K562 (cell line): ENCODE measurements at regions not wholly inside any gene's neighbourhood (a gene's known extent, or its start where the extent isn't known, plus 50 kb on each side); places are given as distances from the start of the nearest gene placed in this dataset.

Experiments used
- CTCF ChIP-seq, 3 experiments: IDR thresholded peaks in 2 of 3; conservative IDR thresholded peaks in 1 of 3; 2 replicates each; pipeline ENCODE4 v1.5.1; 2011 to 2012; ENCODE audit warnings: low read length in 3 of 3, mild to moderate bottlenecking in 3 of 3, control low read depth in 2 of 3, improper control_type of control experiment in 1 of 3, inconsistent platforms in 1 of 3, low read depth in 1 of 3, mixed read lengths in 1 of 3, moderate library complexity in 1 of 3; ENCODE audit not compliant: insufficient read depth in 2 of 3
- RFX5 ChIP-seq: IDR thresholded peaks from 2 replicates; pipeline ENCODE4 v1.6.1; 2011; ENCODE audit warnings: low read depth, mild to moderate bottlenecking, improper control_type of control experiment, low read length
- SAFB2 ChIP-seq: fragments of 200-400 bp; formaldehyde crosslinking; IDR thresholded peaks from 2 replicates; pipeline ENCODE4 v1.6.1; 2018; ENCODE audit warnings: borderline replicate concordance, low read length, low read depth, moderate library complexity; ENCODE audit not compliant: severe bottlenecking
- SMARCB1 ChIP-seq: IDR thresholded peaks from 2 replicates; pipeline ENCODE4 v1.6.1; 2011; ENCODE audit warnings: improper control_type of control experiment, low read depth; ENCODE audit not compliant: insufficient read length
- ZC3H8 ChIP-seq: fragments of 450-650 bp; IDR thresholded peaks from 2 replicates; pipeline ENCODE4 v1.6.1; 2017
- ZEB2 ChIP-seq: fragments of 450-650 bp; IDR thresholded peaks from 2 replicates; pipeline ENCODE4 v1.6.1; 2016
- ZNF24 ChIP-seq: fragments of 450-650 bp; IDR thresholded peaks from 2 replicates; pipeline ENCODE4 v1.6.1; 2016
- TF ChIP-seq, protein P1 (sequence below), 2 experiments: fragments of 450-650 bp; formaldehyde crosslinking in 1 of 2; IDR thresholded peaks; 2 replicates each; pipeline versions ENCODE4 v1.4.0 to v1.6.1; 2014 to 2020; ENCODE audit warnings: mild to moderate bottlenecking in 2 of 2, borderline replicate concordance in 1 of 2, low read depth in 1 of 2

GRCh38 chr15:62985768-62986167 is 56.8 kb upstream of the TPM1 start:
- TF ChIP-seq, protein P1, sequence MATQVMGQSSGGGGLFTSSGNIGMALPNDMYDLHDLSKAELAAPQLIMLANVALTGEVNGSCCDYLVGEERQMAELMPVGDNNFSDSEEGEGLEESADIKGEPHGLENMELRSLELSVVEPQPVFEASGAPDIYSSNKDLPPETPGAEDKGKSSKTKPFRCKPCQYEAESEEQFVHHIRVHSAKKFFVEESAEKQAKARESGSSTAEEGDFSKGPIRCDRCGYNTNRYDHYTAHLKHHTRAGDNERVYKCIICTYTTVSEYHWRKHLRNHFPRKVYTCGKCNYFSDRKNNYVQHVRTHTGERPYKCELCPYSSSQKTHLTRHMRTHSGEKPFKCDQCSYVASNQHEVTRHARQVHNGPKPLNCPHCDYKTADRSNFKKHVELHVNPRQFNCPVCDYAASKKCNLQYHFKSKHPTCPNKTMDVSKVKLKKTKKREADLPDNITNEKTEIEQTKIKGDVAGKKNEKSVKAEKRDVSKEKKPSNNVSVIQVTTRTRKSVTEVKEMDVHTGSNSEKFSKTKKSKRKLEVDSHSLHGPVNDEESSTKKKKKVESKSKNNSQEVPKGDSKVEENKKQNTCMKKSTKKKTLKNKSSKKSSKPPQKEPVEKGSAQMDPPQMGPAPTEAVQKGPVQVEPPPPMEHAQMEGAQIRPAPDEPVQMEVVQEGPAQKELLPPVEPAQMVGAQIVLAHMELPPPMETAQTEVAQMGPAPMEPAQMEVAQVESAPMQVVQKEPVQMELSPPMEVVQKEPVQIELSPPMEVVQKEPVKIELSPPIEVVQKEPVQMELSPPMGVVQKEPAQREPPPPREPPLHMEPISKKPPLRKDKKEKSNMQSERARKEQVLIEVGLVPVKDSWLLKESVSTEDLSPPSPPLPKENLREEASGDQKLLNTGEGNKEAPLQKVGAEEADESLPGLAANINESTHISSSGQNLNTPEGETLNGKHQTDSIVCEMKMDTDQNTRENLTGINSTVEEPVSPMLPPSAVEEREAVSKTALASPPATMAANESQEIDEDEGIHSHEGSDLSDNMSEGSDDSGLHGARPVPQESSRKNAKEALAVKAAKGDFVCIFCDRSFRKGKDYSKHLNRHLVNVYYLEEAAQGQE (IDR thresholded peaks at IDR 0.05; ENCODE audit: borderline replicate concordance) = no peak
- TF ChIP-seq, protein P1 (CRISPR knock-in tag; IDR thresholded peaks at IDR 0.05; ENCODE audit: low read depth) = no peak
- no peak for TF ChIP-seq ZC3H8
- TF ChIP-seq SMARCB1 = no peak
- TF ChIP-seq ZNF24 = no peak
- no peak for TF ChIP-seq CTCF (IDR thresholded peaks at IDR 0.05 in 2 of 3, conservative IDR thresholded peaks at IDR 0.05 in 1 of 3; ENCODE audit: insufficient read depth in 2 of 3, low read depth in 1 of 3, low read length in 3 of 3)
- no peak for TF ChIP-seq SAFB2
- TF ChIP-seq ZEB2 = no peak
- TF ChIP-seq RFX5 = no peak
